Stimulated activated CD8-positive, alpha-beta memory T cell treated with anti-CD3 and anti-CD28 coated beads, Interleukin-12 subunit alpha, Interleukin-12 subunit beta, amount 100 ng/mL, for 1 hour (primary cell): ENCODE measurements at regions not wholly inside any gene's neighbourhood (a gene's known extent, or its start where the extent isn't known, plus 50 kb on each side); places are given as distances from the start of the nearest gene placed in this dataset.
A peak's percentile ranks its signal among the peaks of the same experiment; 100 is the strongest.

Experiments
- DNase-seq: peaks from one replicate; pipeline ENCODE4 v3.0.0-alpha.2; 2020; ENCODE audit warnings: low read depth

DNA sequence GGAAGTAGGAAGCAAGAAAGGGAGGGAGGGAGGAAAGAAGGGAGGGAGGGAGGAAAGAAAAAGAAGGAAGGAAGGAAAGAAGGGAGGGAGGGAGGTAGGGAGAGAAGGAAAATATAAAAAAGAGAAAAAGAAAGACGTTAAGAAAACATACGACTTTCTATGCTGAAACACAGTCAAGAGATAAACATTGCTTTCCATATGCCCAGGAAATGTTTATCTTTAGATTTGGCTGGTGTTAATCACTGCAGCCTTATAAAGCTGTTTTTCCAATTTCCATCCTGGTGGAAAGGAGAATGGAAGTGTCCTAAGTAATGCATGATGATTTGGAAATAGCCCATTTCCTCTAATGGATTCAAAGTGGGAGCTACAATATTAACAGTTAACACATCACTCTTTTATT is 524.3 kb downstream of the MTRR start:
- DNase-seq = no peak

DNA sequence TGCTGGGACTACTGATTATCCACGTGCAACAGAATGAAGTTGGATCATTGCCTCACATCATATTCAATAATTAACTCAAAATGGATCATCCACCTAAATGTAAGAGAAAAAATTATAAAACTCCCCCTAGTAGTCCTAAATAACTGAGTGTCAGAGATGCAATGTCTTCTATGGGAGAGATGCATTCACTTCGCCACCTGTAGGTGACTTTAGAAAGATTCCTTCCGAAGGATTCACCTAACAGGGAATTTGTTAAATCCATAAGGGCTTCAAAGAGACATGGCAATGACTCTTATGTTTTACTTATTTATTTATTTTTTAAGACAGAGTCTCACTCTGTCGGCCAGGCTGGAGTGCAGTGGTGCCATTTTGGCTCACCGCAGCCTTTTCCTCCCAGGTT is 526.0 kb downstream of the MTRR start:
- no peak for DNase-seq

DNA sequence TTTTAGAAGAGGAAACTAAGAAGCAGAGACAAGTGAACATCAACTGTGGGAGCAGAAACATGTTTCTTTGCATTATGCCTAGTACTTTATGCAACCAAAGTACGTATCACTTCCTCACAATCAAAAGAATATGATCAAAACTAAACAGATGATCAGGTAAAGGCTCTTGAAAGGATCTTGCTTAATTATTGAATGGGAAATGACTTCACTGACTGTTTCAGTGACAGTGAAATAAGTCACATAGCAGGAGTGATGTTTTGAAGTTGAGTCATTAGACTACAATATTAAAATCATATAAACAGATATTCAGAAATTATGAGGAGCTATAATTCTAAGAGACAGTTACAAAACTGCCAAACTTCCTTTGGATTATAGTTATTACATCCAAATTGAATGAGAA is 527.3 kb downstream of the MTRR start:
- no peak for DNase-seq

DNA sequence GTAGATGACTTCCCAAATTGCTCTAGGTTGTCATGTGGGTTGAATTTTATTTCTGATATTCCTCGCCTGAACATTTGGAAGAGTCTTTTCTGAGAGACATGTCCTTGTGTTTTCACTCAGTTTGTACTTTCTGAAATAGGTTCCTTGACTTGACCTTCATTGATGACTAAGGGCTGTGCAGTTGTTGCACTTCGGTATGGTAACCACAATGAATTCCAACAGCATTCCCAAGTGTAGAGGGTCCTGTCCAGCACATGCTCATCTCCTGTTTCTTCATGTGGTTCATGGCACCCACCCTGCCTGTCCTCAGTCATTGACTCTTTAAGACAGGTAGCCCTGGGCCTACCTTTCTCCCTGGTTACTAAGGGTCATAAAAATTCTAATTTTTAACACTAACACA is 527.8 kb downstream of the MTRR start:
- no peak for DNase-seq

DNA sequence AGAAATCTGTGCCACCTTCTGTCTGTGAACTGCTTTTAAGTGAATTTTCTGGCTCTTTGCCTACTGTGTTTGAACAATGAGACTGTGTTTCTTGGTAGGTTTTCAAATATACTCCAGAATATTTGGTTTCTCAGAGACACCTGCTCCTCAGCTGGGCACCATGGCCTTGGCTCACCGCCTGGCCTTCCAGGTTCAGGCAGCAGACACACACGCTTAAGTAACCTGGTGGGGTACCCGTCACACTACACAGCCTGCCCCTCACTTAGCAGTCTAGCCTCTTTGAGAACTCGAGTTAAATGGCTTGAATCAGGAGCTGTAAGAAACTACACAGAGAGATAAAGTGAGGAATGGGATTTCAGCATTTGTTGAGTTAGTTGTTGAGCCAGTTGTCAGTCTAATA is 530.5 kb downstream of the MTRR start:
- DNase-seq = no peak

DNA sequence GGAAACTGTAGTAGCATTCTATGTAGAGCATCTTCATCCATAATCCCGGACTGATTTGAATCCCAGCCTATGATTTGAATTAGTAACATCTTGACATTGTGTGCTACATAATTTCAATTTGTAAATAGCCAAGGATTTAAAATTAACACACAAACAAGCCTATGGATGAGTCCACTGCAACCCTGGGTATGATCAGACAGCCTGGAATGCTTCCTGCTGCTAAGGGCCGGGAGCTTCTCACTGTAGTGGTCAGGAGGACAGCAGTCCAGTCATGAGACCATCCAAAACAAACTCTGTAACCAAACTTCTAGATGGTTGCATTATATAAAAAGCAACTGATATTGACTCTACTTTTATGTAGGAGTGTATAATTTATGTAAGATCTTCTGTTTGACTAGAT is 539.3 kb downstream of the MTRR start:
- no peak for DNase-seq

DNA sequence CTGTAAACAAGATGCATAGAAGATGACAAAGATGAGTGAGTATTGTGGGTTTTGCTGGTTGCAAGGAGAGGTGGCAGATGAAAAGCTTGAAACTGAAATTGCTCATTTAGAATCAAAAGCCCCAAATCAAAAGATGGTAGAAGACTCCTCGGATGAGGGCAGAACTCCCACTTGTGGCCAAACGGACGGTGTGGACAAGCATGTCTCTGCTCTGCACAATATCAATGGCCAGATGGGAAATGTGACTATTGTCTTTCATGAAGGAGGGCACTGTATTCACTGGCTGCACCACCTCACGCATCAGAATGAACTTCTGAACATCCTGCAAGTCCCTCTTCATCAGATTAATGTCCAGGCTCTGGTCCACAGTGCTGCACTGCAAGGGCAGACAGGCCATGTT is 541.7 kb downstream of the MTRR start:
- DNase-seq = no peak

DNA sequence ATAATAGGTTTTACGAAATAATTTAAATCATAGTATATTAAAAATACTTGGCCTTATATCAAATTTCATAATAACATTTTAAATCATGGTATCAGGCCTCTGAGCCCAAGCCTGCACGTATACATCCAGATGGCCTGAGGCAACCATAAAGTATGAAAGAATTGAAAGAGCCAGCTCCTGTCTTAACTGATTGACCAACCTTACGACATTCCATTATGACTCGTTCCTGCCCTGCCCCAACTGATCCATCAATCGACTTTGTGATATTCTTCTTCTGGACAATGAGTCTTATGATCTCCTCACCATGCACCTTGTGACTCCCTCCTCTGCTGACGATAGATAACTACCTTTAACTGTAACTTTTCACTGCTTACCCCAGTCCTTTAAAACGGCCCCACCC is 545.0 kb downstream of the MTRR start:
- no peak for DNase-seq

DNA sequence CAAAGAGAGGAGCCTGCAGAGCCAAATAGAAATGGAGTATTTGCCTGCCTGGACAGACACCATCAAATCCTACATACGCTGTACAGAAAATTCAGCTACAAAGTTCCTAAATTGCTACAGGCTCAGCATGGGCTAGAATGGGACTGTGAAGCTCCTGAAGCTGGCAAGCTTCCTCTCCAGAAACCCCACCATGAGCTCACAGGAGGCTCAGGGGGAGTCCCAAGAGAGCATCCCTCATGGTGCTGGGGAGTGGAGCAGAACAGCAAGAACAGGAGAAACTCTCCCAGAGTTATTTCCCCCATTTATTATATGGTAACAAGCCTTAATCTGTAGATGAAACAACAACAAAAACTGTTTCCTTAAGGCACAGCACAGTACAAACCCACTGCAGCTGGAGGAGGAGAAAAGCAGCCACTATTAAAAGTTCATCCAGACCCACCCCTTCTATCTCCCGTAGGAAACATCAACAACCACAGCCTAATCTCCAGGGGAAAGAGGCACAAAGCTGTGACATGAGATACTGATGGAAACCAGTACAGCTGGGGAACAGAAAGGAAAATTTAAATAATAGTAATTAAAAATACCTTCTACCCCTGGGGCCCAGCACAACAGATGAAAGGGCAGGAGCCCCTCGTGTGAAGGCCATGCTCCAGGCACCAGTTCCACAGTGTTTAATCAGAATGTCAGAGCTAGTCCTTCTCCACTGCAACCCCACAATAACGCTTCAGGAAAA is 548.5 kb downstream of the MTRR start:
- no peak for DNase-seq

DNA sequence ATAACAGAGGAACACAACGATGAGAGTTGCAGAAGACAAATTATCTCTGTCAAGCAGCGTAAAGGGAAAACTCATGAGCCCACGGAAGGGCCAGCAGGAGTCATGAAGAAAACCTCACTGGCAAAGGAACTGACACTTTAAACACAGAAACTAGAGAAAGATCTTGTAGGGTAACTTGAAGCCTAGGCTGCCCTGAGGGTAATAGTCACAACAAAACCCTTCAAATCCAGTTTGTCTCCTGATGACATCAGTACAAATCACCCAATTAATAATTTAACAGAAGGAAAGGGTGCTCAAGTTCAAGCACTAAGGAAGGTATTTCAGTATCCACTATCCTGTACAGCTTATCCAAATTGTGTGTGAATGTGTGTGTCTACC is 549.1 kb downstream of the MTRR start:
- no peak for DNase-seq

DNA sequence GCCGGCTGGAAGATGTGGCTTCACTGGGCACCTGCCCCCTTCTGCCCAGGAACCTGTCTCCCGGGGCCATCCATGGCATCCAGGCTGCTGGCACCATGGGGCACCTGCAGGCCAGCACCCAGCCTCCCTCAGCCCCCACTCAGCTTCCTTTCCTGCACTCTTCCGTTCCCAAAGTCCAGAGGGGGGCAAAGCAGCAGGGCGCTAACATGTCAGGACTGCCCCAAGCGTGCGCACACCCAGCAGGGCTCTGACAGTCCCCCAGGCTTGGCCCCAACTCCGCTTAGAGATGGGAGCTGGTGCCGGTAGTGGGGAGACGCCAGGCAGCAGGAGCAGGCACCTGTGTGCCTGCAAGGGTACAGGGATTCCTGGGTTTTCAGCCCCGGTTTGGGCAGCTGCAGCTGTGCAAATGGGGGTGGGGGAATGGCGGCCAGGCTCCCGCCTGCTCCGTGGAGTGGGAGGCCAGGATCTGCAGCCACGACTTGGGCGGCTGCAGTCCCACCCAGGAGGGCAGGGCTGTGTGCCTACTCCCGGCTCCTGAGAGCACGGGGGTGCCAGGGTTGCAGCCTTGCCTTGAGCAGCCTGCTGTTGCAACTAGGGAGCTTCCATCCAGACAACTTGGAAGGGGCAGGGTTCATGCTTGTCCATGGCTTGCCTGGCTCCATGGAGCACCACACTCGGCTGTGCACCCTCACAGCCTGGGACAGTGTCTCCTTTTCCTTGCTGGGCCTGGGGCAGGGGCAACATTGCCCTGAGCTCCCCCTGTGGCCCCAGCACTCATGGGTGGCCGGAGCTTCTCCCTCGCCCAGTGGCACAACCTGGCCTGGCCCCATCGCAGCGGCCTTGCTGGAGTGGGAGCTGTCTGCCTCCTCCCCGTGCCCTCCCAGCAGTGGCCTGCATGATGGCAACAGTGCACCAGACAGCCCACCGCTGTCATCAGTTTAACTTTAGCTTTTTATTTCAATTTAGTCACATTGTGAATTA is 561.1 kb downstream of the MTRR start:
- no peak for DNase-seq

DNA sequence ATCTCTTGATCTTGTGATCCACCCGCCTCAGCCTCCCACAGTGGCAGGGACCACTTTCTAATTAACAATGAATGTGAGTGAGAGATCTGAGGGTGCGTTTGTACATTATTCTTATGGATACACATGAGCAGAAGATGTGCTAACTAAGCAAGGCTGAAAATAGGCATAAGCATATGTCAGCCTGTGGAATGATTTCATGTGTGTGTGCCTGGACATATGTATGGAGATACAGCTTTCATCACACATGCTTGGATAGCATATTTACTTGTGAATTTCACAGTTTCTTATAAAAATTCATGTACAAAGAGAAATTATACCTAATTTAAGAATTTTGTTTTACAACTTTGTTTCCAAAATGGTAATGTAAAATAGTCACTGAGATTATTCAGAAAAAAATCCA is 565.6 kb downstream of the MTRR start:
- DNase-seq = no peak

DNA sequence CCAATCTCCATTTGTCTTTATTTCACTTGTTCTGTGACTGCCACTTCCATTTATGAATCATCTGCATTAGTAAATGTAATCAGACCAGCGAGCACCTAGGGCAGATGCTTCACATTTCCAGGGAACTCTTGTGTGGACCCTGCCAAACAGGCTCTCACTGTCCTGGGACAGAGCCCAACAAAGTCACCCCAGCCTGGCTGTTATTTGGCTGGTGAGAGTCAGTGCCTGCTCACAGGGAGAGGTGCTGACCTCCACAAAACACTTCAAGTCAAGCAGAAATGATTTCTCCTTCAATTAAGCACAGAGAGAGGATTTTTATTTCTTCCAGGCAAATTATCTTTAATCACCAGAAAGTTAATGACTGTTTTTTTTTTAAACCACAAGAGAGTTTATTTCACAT is 568.0 kb downstream of the MTRR start:
- DNase-seq = no peak

DNA sequence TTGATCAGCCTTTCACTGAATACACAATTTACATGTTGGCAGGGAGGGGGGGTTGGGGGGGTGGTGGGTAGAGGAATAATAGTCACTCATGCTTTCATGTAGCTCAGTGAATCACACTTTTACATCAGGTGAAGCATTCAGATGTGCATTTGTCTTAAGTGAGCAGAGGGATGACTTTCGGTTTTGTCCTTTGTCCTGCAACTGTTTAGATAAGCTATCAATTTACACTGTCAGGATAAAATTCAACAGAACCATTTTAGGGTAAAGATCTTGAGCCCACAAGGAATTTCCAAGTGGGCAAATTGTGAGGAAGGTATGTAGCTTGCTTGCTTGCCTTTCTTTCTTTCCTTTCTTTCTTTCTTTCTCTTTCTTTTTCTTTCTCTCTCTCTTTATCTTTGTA is 576.2 kb downstream of the MTRR start:
- no peak for DNase-seq

DNA sequence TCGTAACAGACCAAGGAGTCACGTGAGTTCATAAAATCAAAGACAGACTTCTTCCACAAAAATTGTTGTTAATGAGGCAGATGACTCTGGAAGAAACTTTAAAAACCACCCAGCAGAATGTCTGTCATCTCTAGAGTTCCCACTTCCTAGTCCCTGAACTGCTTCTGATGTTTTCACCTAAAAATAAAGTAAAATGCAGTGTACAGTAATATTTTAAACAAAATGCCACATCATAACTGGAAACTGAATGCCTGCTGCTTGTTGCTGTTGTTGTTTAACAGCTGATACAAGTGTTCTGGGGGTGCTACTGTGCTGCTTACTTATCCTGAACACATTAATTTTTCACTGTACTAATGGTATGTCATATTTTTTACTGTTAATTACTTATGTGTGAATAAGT is 577.2 kb downstream of the MTRR start:
- no peak for DNase-seq

DNA sequence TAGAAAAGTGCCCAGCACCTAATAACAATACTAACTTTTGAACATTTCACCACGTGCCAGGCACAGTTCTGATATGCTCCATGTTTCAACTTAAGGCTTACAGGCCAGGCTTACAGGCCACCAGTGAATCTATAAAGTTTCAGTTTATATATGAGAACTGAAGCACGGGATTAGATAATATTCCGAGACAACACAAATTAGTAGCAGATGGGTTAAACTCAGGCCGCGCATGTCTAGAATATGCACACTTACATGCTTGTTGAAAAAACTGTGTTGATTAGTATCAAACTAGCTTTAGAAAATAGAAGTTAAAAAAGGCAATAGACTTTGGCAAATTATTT is 587.9 kb downstream of the MTRR start:
- DNase-seq = no peak

DNA sequence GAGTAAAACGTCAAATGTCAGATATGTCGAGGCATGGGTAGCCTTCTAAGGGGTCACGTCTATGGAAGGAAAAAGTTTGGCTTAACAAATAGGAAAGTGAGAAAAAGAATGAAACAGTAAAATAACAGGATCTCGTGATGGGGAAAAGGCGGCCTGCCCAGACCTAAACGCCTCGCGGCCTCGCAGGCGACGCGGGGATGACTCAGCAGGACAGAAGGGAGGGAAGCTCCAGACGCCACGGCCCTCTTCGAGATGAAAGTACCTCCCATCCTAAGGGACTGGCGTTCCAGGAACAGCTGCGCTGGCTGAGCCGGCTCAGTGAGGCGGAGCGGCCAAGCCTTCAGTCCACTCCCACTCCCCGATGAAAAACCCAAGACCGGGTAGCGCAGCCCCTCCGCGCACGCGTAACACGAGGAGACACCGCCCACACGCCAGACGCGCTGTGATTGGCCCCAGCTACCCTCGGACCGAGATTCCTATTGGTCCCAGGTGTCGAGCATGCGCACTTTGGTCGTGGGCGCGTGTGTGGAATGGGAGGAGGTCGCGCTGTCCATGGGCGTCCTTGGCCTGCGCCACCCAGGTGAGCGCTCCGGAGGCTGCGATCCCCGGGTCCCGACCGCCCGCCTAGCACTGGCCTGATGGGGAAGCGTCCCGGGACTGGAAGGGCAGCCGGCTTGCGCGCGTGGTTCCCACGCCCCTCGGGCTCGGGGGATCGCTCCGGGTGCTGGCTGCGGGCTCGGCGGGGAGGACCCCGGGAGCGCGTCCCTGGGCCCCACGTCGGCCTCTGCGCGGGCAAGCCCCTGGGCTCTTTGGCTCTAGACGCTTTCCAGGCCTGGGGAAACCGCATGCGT is 588.5 kb downstream of the MTRR start:
- peak; percentile 74 for DNase-seq

DNA sequence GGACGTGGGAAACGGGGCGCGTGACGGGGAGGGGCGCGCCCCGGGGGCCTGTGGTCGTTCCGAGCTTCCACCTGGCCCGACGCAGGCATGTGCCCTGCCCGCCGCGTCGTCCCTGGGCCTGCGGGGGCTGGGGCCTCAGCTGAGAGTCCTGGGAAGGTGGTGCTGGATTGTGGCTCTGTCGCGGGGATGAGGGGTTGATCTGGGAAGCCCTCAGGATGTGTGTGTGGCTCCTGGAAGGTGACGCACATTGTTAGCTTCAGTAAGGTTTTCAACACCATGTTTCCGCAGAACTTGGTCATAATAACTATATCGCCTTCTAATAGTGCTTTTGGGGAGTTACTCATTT is 589.1 kb downstream of the MTRR start:
- no peak for DNase-seq

DNA sequence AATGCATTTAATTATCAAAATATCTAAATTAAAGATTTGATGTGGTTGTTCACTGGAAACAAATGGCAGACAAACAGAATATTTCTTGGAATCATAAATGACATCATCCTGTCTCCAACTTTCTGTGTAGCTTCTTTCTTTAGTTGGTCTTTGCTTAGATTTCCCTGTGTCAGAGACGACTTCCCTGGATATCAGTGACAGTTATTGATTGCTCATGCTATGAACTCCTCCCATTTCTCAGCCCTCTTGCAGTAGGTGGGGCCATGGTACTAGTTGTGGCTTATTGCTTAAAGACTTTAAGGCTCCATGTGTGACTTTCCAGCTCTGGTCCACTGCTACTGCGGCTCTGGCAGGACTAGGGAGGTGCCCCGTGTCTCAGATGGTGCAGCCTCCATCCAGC is 592.6 kb downstream of the MTRR start:
- DNase-seq = no peak

DNA sequence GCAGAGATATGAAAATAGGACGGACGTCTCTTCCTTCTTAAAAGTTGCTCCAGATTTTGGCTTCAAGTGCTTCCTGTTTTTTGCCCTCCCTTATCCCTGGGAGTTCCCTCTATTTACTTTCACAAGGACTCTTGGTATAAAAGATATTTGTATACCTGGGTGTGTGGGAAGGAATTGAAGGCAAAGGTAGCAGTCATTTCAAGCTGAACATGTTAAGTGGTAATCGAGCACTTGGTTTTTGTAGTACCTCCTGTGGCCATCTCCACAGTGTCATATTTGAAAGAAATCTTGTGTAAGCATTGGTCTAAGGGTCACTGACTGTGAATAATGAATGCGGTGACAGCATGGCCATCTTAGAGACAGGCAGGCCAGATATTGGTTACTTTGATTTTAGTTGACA is 593.6 kb downstream of the MTRR start:
- DNase-seq = no peak

DNA sequence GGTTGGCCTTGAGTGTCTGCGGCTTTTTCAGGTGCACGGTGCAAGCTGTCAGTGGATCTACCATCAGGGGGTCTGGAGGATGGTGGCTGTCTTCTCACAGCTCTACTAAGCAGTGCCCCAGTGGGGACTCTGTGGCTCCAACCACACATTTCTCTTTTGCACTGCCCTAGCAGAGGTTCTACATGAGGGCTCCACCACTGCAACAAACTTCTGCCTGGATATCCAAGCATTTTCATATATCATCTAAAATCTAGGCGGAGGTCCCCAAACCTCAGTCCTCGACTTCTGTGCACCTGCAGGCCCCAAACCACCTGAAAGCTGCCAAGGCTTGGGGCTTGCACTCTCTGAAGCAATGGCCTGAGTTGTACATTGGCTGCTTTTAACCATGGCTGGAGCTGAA is 601.5 kb downstream of the MTRR start:
- DNase-seq = no peak

DNA sequence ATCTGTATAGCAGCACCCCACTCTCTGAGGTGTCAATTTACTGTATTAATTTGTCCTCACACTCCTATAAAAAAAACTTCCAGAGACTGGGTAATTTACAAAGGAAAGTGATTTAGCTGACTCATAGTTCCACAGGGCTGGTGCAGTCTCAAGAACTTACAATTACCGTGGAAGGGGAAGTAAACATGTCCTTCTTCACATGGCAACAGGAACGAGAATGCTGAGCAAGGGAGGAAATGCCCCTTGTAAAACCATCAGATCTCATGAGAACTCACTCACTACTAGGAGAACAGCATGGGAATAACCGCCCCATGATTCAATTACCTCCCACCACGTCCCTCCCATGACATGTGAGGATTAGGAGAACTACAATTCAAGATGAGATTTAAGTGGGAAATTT is 602.6 kb downstream of the MTRR start:
- DNase-seq = no peak

DNA sequence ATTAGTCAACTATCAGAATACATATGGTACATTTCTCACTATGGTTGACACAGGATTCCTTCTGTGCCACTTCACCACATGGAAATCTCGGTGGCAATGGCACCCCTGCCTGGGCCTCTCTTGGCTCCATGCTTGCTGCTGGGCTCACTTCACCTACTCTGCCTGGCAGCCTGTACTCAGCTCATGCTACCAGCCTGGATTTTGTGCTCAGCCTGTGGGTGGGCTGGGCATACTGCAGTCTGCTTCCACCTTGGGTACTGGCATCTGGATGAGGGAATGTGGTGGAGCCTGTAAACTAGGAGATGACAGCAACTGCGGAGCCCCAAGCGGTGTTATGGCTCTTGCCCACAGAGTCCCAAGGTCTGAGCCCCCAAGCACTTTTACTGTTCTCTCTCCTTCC is 604.1 kb downstream of the MTRR start:
- DNase-seq = no peak
